KMS-11 (cell line): ENCODE measurements at regions not wholly inside any gene's neighbourhood (a gene's known extent, or its start where the extent isn't known, plus 50 kb on each side); places are given as distances from the start of the nearest gene placed in this dataset.

ENCODE experiments used
- H2AFZ ChIP-seq: fragments of 200-600 bp; sonication (generic); 2 replicates; pipeline ENCODE4 v1.6.1; 2016; ENCODE audit warnings: antibody characterized with exemption, mixed run types, low read depth
- H3K27ac ChIP-seq: fragments of 200-600 bp; sonication (generic); 2 replicates; pipeline ENCODE4 v1.6.1; 2016; ENCODE audit warnings: mild to moderate bottlenecking, mixed run types
- H3K27me3 ChIP-seq: fragments of 200-600 bp; sonication (generic); 2 replicates; pipeline ENCODE4 v1.6.1; 2017; ENCODE audit warnings: mild to moderate bottlenecking, low read depth, mixed run types, moderate library complexity; ENCODE audit not compliant: insufficient read depth
- H3K36me3 ChIP-seq: fragments of 200-600 bp; sonication (generic); 2 replicates; pipeline ENCODE4 v1.6.1; 2017; ENCODE audit warnings: mild to moderate bottlenecking, mixed run types; ENCODE audit not compliant: insufficient read depth
- H3K4me1 ChIP-seq: fragments of 200-600 bp; sonication (generic); 2 replicates; pipeline ENCODE4 v1.6.1; 2016; ENCODE audit warnings: mild to moderate bottlenecking, low read depth, mixed run types; ENCODE audit not compliant: poor library complexity, severe bottlenecking
- H3K4me2 ChIP-seq: fragments of 200-600 bp; sonication (generic); 2 replicates; pipeline ENCODE4 v1.7.0; 2016; ENCODE audit warnings: mild to moderate bottlenecking, mixed run types
- H3K4me3 ChIP-seq: fragments of 200-600 bp; sonication (generic); IDR thresholded peaks from 2 replicates; pipeline ENCODE4 v1.6.1; 2017; ENCODE audit warnings: low read depth, low read length, mixed read lengths; ENCODE audit not compliant: insufficient read depth
- H3K79me2 ChIP-seq: fragments of 200-600 bp; sonication (generic); 2 replicates; pipeline ENCODE4 v1.6.1; 2016; ENCODE audit warnings: low read depth, mixed run types; ENCODE audit not compliant: insufficient read depth
- H3K9ac ChIP-seq: fragments of 200-600 bp; sonication (generic); 2 replicates; pipeline ENCODE4 v1.6.1; 2016; ENCODE audit warnings: mild to moderate bottlenecking, mixed run types
- H4K20me1 ChIP-seq: fragments of 200-600 bp; sonication (generic); 2 replicates; pipeline ENCODE4 v1.6.1; 2016; ENCODE audit warnings: mild to moderate bottlenecking, mixed run types; ENCODE audit not compliant: insufficient read depth
- TF ChIP-seq, protein P1 (sequence below): fragments of 200-600 bp; sonication (generic); conservative IDR thresholded peaks from 2 replicates; pipeline ENCODE4 v1.6.1; 2017; ENCODE audit warnings: low read depth, mild to moderate bottlenecking, antibody characterized with exemption, low read length, moderate library complexity, mixed read lengths

DNA sequence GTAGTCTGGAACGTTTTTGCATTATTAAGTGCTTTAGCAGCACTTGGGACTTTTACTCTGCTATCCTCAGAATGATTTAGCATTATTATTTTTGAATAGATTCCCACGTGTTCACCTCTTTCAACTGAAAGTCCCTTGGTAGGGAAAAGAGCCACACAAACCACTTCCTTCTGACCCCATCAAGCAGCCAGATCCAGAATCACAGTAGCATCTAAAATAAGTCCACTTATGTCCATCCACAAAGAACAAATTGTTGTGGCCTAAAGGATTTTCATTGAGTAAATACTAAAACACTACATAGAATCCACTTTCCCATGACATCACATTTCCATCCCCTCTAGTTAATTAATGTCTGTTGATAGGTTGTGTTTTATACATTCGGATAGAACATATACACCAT lies 381.7 kb downstream of the AASDHPPT start:
- TF ChIP-seq, protein P1, sequence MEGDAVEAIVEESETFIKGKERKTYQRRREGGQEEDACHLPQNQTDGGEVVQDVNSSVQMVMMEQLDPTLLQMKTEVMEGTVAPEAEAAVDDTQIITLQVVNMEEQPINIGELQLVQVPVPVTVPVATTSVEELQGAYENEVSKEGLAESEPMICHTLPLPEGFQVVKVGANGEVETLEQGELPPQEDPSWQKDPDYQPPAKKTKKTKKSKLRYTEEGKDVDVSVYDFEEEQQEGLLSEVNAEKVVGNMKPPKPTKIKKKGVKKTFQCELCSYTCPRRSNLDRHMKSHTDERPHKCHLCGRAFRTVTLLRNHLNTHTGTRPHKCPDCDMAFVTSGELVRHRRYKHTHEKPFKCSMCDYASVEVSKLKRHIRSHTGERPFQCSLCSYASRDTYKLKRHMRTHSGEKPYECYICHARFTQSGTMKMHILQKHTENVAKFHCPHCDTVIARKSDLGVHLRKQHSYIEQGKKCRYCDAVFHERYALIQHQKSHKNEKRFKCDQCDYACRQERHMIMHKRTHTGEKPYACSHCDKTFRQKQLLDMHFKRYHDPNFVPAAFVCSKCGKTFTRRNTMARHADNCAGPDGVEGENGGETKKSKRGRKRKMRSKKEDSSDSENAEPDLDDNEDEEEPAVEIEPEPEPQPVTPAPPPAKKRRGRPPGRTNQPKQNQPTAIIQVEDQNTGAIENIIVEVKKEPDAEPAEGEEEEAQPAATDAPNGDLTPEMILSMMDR: no peak
- no peaks in the 10 kb centered on the region for H3K4me1 ChIP-seq
- H3K36me3 ChIP-seq: no peaks in the 10 kb centered on the region
- H3K9ac ChIP-seq: no peak overlapping the region
- H3K27ac ChIP-seq: no peak overlapping the region
- no peaks in the 10 kb centered on the region for H3K79me2 ChIP-seq
- no peak overlapping the region for H2AFZ ChIP-seq
- no peaks in the 10 kb centered on the region for H3K27me3 ChIP-seq
- no peak overlapping the region for H3K4me3 ChIP-seq
- H4K20me1 ChIP-seq: no peaks in the 10 kb centered on the region
- H3K4me2 ChIP-seq: no peak overlapping the region

DNA sequence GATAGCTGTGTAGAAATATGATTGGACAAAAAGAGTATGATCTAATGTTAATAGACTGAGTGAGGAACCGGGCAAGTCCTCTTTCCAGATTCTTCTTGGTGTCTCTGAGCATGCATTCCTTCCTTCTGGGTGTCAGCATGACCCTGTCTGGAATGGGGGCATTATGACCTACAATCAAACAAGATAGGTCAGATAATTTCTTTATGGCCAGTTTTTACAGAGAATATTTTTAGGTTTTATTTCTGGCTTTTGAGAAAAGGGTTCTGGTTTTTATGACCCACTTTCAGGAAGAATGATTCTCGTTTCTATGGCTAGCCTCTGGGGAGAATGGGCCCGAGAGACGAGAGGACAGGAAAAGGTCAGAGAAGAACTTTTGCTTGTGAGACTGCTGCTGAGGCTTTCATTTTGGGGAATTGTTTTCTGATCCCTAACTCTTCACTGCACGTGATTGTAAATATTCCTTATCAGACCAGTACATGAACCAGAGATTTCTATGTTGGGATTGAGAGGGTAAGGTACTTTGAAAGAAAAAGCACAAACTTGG lies 383.8 kb downstream of the AASDHPPT start:
- H3K27ac ChIP-seq: no peak overlapping the region
- no peaks in the 10 kb centered on the region for H3K4me1 ChIP-seq
- no peak overlapping the region for H3K9ac ChIP-seq
- no peaks in the 10 kb centered on the region for H4K20me1 ChIP-seq
- H3K36me3 ChIP-seq: no peaks in the 10 kb centered on the region
- no peak overlapping the region for H3K4me2 ChIP-seq
- no peak overlapping the region for H2AFZ ChIP-seq
- H3K27me3 ChIP-seq: no peaks in the 10 kb centered on the region
- TF ChIP-seq, protein P1: no peak
- H3K4me3 ChIP-seq: no peak overlapping the region
- H3K79me2 ChIP-seq: no peaks in the 10 kb centered on the region

DNA sequence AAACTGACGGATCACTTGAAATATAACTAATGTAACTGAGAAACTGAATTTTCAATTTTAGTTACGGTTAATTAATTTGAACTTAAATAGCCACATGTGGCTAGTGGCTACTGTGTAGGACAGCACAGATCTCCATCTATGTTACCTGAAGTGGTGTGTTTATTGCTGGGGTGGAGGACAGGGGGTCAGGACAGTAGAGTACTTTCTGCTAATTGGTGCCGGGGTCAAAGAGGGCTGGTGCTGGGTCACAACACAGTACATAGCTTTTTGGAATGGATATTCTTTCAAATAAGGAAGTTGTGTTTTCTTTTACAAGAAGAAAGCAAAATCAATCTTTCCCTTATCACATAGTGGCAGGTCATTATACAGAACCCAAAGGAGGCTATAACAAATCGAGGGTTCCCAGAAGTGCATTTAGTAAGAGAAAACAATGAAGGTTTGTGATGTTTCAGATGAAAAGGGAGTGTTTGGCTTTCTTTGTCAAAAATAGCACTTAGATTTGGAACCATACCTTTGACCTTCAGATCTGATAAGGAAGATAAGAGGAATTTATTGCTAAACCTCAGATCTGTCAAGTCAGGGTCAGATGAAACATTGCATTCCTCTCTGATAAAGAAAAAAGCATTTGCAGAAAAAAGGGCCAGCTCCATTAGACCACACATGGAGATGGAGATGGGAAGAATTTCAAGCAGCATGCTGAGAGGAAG lies 384.5 kb downstream of the AASDHPPT start:
- TF ChIP-seq, protein P1: no peak
- Histone ChIP-seq H3K36me3 (no peaks in the 10 kb centered on the region), H2AFZ (no peak overlapping the region), H3K4me1 (no peaks in the 10 kb centered on the region), H3K4me3 (no peak overlapping the region), H3K79me2 (no peaks in the 10 kb centered on the region), H3K9ac (no peak overlapping the region), H3K27ac (no peak overlapping the region), H4K20me1 (no peaks in the 10 kb centered on the region), H3K4me2 (no peak overlapping the region), H3K27me3 (no peaks in the 10 kb centered on the region)

DNA sequence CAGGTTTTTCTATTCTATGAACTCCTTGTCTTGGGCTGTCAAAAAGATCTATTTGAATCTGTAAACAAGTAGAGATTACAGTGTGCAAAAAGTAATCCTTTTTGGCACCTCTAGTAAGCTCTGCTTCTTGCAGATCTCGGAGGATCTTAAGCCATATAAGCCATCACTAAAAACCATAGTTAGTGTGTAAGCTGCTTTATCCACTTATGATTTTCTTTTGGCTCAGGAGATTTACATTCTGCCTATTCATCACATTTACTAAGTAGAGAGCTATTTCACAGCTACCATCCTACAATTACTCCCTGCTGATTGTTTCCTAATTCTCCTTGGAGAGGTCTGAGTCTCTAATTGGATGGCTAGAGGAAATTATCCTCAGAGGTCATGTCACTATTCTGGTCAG lies 385.7 kb downstream of the AASDHPPT start:
- H4K20me1 ChIP-seq: no peaks in the 10 kb centered on the region
- no peak overlapping the region for H3K9ac ChIP-seq
- H3K27me3 ChIP-seq: no peaks in the 10 kb centered on the region
- no peak overlapping the region for H3K27ac ChIP-seq
- no peak overlapping the region for H2AFZ ChIP-seq
- no peaks in the 10 kb centered on the region for H3K79me2 ChIP-seq
- no peaks in the 10 kb centered on the region for H3K4me1 ChIP-seq
- no peaks in the 10 kb centered on the region for H3K36me3 ChIP-seq
- no peak overlapping the region for H3K4me3 ChIP-seq
- H3K4me2 ChIP-seq: no peak overlapping the region
- TF ChIP-seq, protein P1: no peak
